Suprapubic skin (tissue), 4 donors: ENCODE measurements at regions not wholly inside any gene's neighbourhood (a gene's known extent, or its start where the extent isn't known, plus 50 kb on each side); places are given as distances from the start of the nearest gene placed in this dataset.

Experiments used
- CTCF ChIP-seq, 2 donors: fragments of 200-600 bp in 1 of 2; fragments of 450-650 bp in 1 of 2; sonication (generic) in 1 of 2; IDR thresholded peaks; one replicate each; pipeline ENCODE4 v1.5.1; 2016 to 2019; ENCODE audit warnings: antibody characterized with exemption in 2 of 2, mild to moderate bottlenecking in 1 of 2, moderate library complexity in 1 of 2
- EP300 ChIP-seq: sonication (generic); formaldehyde crosslinking; IDR thresholded peaks from one replicate; pipeline ENCODE4 v1.6.1; 2017; ENCODE audit warnings: antibody characterized with exemption
- POLR2A ChIP-seq, 2 donors: fragments of 450-650 bp; IDR thresholded peaks; one replicate each; pipeline ENCODE4 v1.6.1; 2017; ENCODE audit warnings: antibody characterized with exemption in 2 of 2, mild to moderate bottlenecking in 2 of 2, moderate library complexity in 2 of 2
- POLR2AphosphoS5 ChIP-seq, 3 donors: sonication (generic); formaldehyde crosslinking; IDR thresholded peaks; one replicate each; pipeline ENCODE4 v1.6.1; 2017; ENCODE audit warnings: antibody characterized with exemption in 3 of 3

GRCh38 chr2:180101846-180102245, 94.7 kb upstream of the CWC22 start:
- TF ChIP-seq CTCF (IDR thresholded peaks at IDR 0.05): no peak
- TF ChIP-seq POLR2AphosphoS5 (IDR thresholded peaks at IDR 0.05): no peak
- no peak for TF ChIP-seq POLR2A (IDR thresholded peaks at IDR 0.05)
- TF ChIP-seq EP300: no peak
